ENCODE measurements at regions not wholly inside any gene's neighbourhood (a gene's known extent, or its start where the extent isn't known, plus 50 kb on each side); places are given as distances from the start of the nearest gene placed in this dataset.
"Not testable (repeated sequence)": the region's sequence is repeated elsewhere in the genome, so short reads cannot be mapped to it uniquely, and the experiment has no call there.

DNA sequence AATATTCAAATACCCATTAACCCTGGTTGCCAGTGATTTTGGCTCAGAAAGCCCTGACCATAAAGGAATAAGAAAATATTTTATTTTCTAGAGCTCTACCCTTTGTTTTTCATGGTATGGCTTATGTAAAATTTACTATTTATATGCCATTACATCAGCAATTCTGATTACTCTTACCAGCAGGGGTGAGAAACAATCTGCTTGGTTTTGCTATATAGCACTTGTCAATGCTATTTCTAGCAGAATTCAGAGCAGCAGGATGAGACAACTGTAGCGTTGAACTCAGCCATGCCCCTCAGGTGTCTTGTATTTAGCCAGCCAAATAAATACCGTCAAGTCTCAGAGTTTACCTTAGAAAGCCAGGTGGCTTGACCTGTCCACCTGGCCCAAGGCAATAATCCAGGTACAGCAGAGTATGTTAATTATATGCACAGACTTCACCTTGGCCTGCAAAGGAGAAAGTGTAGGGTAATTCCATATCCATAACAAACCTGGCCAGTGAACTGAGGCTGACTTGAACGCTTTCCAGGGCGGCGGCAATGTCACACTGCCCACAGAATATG lies 1303.5 kb downstream of the RAPGEF2 start:
- Mint-ChIP-seq H3K36me3 (ENCODE audit: low read depth) (no peaks in the 10 kb centered on the region), H3K4me1 (peaks cover 12% of the 10 kb centered on the region), H3K9me3 (no peaks in the 10 kb centered on the region), H3K27ac (ENCODE audit: unreplicated experiment) (no peak overlapping the region), H3K27me3 (ENCODE audit: low read depth) (no peaks in the 10 kb centered on the region), H3K4me3 (no peak overlapping the region)
- no peak for DNase-seq (ENCODE audit: low read depth, low spot score)
- TF ChIP-seq, protein P1, sequence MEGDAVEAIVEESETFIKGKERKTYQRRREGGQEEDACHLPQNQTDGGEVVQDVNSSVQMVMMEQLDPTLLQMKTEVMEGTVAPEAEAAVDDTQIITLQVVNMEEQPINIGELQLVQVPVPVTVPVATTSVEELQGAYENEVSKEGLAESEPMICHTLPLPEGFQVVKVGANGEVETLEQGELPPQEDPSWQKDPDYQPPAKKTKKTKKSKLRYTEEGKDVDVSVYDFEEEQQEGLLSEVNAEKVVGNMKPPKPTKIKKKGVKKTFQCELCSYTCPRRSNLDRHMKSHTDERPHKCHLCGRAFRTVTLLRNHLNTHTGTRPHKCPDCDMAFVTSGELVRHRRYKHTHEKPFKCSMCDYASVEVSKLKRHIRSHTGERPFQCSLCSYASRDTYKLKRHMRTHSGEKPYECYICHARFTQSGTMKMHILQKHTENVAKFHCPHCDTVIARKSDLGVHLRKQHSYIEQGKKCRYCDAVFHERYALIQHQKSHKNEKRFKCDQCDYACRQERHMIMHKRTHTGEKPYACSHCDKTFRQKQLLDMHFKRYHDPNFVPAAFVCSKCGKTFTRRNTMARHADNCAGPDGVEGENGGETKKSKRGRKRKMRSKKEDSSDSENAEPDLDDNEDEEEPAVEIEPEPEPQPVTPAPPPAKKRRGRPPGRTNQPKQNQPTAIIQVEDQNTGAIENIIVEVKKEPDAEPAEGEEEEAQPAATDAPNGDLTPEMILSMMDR (conservative IDR thresholded peaks at IDR 0.05): no peak

DNA sequence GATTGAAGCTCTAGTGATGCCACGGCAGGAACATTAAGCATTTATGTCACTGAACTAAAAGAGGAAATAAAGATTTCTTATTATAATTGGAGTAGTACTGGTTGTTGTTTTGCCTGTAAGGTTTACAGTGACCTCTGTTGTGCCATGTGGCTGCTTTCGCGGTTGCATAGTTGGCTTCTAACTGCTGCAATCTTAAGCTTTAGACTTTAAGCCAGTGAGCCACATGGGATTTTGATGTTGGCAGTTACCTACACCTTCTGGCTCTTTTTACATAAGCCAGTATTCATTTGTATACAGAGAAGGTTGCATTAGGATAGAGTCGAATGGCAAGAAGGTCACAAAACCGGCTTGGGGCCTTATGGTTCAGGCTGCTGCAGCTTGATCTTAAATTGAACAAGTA lies 1311.6 kb downstream of the RAPGEF2 start:
- TF ChIP-seq, protein P1 (conservative IDR thresholded peaks at IDR 0.05): no peak
- Mint-ChIP-seq H3K4me3 (no peak overlapping the region), H3K4me1 (no peaks in the 10 kb centered on the region), H3K27ac (ENCODE audit: unreplicated experiment) (no peak overlapping the region), H3K9me3 (no peaks in the 10 kb centered on the region), H3K36me3 (ENCODE audit: low read depth) (no peaks in the 10 kb centered on the region), H3K27me3 (ENCODE audit: low read depth) (no peaks in the 10 kb centered on the region)
- no peak for DNase-seq (ENCODE audit: low read depth, low spot score)

DNA sequence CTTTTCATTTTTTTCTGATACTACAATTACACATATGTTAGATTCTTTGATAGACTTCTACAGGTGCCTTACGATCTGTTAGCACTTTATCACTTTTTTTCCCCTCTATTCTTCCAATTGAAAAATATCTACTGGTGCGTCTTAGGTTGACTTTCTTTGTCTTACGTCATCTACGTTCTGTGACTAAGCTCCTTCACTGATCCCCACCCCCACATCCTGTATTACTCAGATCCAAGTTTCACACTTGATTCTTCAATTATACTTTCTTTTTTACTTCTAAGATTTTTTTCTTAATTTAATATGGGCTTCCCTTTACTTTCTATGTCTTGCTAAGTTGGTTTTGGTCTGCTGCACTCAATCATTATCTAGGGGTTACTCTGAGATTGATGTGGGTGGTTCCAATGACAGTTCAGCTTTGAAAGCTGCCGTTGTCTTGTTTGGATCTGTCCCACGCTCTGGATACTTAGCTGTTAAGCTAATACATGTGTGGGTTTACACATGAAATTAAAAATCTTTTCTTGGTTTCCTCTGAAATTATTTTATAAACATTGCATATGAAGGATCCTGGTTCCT lies 1321.1 kb downstream of the RAPGEF2 start:
- Mint-ChIP-seq H3K27me3 (ENCODE audit: low read depth) (no peaks in the 10 kb centered on the region), H3K27ac (ENCODE audit: unreplicated experiment) (no peak overlapping the region), H3K4me3 (no peak overlapping the region), H3K4me1 (no peaks in the 10 kb centered on the region), H3K36me3 (ENCODE audit: low read depth) (peaks cover 5% of the 10 kb centered on the region), H3K9me3 (peaks cover 5% of the 10 kb centered on the region)
- TF ChIP-seq, protein P1 (conservative IDR thresholded peaks at IDR 0.05): no peak
- no peak for DNase-seq (ENCODE audit: low read depth, low spot score)

DNA sequence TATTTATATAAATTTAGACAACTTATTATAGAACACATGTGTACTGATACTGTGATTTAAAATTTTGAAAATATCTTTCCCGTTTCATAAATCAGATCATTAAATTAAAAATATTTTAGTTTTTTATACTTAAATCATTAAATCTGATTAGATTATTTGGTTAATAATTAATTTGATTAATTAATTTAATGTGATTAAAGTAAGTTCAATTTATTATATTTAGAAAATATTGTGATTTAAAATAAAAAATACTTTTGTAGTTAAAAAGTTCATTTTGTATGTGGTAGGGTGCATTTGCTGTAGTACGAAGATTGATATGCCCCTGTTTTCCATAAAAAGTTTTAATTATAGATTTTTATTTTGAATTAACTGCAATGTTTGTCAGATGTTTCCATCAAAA lies 1323.4 kb downstream of the RAPGEF2 start:
- no peaks in the 10 kb centered on the region for H3K4me1 Mint-ChIP-seq
- no peak overlapping the region for H3K27ac Mint-ChIP-seq (ENCODE audit: unreplicated experiment)
- no peak overlapping the region for H3K4me3 Mint-ChIP-seq

DNA sequence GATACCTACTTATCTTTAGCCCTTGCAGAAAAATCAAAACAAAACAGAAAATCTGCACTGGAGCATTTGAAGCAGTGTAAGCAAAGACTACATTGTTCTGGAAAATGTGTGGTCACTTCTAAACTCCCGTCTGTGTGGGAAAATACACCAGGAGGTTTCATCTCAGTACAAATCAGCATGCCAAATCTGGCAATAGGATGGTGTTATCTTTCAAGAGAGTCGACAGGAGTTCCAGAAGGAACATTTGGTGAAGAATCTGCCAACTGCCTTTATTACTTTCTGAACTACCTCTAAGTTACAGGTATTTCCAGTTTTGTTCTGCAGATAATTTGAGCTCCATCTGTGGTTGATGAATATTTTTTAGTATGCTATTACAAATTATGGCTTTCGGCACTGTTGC lies 1348.0 kb downstream of the RAPGEF2 start:
- TF ChIP-seq, protein P1 (conservative IDR thresholded peaks at IDR 0.05): no peak
- H3K27ac Mint-ChIP-seq (ENCODE audit: unreplicated experiment): no peak overlapping the region
- H3K27me3 Mint-ChIP-seq (ENCODE audit: low read depth): no peaks in the 10 kb centered on the region

More for the DNA sequence above, 1323.4 kb downstream of the RAPGEF2 start:
- peaks cover 13% of the 10 kb centered on the region for H3K9me3 Mint-ChIP-seq
- DNase-seq (ENCODE audit: low read depth, low spot score): no peak
- H3K27me3 Mint-ChIP-seq (ENCODE audit: low read depth): no peaks in the 10 kb centered on the region
- TF ChIP-seq, protein P1 (conservative IDR thresholded peaks at IDR 0.05): no peak
- H3K36me3 Mint-ChIP-seq (ENCODE audit: low read depth): peaks cover 5% of the 10 kb centered on the region

DNA sequence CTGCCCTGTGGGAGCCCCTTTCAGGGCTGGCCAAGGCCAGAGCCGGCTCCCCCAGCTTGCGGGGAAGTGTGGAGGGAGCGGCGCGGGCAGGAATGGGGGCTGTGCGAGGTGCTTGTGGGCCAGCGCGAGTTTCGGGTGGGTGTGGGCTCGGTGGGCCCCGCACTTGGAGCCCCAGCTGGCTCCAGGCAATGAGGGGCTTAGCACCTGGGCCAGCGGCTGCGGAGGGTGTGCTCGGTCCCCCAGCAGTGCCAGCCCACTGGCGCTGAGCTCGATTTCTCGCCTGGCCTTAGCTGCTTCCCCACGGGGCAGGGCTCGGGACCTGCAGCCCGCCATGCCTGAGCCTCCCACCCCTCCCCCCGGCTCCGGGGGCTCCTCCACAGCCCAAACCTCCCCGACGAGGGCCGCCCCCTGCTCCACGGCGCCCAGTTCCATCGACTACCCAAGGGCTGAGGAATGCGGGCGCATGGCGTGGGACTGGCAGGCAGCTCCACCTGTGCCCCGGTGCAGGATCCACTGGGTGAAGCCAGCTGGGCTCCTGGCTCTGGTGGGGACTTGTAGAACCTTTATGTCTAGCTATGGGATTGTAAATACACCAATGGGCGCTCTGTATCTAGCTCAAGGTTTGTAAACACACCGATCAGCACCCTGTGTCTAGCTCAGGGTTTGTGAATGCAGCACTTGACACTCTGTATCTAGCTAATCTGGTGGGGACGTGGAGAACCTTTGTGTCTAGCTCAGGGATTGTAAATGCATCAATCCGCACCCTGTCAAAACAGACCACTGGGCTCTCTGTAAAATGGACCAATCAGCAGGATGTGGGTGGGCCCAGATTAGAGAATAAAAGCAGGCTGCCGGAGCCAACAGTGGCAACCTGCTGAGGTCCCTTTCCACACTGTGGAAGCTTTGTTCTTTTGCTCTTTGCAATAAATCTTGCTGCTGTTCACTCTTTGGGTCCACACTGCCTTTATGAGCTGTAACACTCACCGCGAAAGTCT lies 1379.1 kb downstream of the RAPGEF2 start:
- H3K4me3 Mint-ChIP-seq; H3K4me1 Mint-ChIP-seq; H3K27me3 Mint-ChIP-seq (ENCODE audit: low read depth); H3K9me3 Mint-ChIP-seq; H3K36me3 Mint-ChIP-seq (ENCODE audit: low read depth); DNase-seq (ENCODE audit: low read depth, low spot score); H3K27ac Mint-ChIP-seq (ENCODE audit: unreplicated experiment): not testable (repeated sequence)

More for the DNA sequence above, 1348.0 kb downstream of the RAPGEF2 start:
- Mint-ChIP-seq H3K4me1 (no peaks in the 10 kb centered on the region), H3K9me3 (no peaks in the 10 kb centered on the region), H3K4me3 (no peak overlapping the region), H3K36me3 (ENCODE audit: low read depth) (no peaks in the 10 kb centered on the region)
- DNase-seq (ENCODE audit: low read depth, low spot score): no peak

All from neural crest cell (in vitro differentiated cells).